HG03565 (cell line): ENCODE measurements at regions not wholly inside any gene's neighbourhood (a gene's known extent, or its start where the extent isn't known, plus 50 kb on each side); places are given as distances from the start of the nearest gene placed in this dataset.

Experiments
- ATAC-seq: cut with Tn5 transposase; IDR thresholded peaks from one replicate; pipeline ENCODE4 v1.9.1; 2021; ENCODE audit warnings: mild to moderate bottlenecking, moderate library complexity; ENCODE audit not compliant: unreplicated experiment

DNA sequence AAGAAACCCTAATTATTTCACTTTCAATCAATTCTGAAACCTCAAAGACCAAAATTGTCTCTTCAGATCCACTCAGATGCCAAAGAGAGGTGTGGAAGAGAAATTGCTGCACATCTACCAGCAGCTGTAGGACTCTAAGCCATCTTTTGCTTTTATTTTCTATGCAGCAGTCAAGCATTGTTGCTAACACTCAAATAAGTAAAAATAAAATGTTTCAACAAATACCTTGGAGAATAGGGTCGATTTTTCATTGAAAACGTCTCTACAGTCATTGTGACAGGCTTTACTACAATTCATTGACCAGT, 66.4 kb upstream of the CFAP20DC start:
- no peak for ATAC-seq

DNA sequence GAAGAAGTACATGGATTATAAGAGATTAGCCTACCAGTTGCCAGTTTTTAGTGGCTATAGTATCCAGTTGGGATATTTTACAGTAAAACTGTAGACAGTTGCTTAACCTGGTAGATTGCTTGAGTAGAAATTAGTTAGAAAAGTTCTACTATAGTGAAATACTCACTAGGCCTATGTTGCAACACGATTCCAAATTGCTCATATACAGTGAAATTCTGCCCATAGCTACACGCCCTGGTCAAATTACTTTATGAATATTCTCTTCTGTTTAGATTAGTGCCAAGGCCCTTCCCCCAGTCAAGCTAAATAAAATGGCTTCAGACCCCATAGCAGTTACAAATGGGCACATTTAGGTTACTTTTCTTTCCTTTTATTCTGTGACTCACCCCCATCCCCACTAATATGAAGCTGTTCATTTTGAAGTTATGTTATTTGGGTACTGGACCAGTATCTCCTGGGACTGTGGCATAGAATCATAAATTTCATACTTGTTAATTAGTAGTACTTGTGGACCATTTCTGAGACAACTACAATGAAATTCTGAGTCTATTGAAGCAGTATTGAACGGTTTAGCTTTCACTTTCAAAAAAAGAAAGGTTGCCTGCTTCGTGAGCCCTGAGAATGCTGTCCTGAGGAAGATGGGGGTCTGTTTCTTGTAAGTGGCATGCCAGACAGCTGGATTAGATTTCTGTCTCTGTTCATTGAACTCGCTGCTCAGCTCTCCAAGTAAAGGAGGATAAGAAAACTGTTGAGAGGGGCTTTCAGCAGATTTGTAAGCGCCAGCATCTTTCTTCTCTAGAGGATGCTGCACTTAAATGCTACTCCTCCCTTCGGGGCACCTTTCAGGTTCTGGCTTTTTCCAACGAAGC, 65.8 kb upstream of the CFAP20DC start:
- ATAC-seq, result no peak

DNA sequence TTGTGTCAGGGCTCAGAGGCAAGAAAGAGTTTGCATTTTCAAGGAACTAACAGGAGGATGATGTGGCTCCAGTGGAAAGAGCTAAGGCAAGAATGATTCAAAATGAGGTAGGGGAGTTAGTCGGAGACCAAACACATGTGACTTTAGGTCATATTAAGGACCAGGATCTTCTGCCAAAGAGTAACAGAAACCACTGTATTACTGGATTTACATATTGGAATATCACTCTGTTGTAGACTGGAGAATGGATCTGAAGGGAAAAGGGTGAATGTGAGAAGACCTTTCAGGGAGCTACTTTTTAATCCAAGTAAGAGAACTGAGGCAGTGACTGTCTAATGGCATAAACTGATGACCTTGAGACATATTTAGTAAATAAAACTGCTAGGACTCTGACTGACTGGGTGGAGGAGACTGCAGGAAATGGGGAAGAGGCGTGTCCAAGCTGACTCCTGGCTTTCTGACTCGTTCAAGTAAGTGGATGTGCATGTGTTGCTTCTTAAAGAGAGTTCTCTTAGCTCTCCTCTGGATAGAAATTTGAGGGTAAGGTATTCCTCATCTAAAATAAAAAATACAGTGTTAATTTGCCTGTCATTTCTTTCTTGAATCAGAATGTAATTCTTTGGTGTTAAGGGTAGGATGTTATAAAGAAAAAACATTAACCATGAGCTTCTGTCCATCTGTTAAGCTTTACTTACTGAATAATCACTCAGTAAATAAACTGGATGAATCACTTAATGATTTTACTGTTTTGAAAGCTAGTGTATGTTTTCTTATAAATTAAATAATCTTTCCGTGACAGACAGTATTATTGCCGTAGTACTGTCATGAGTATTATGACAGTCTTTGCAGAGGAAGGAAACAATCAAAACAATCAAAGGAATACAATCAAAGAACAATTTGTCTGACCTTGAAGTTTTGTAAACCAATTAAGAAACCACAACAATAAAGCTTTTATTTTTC, 58.3 kb upstream of the CFAP20DC start:
- ATAC-seq, result no peak

DNA sequence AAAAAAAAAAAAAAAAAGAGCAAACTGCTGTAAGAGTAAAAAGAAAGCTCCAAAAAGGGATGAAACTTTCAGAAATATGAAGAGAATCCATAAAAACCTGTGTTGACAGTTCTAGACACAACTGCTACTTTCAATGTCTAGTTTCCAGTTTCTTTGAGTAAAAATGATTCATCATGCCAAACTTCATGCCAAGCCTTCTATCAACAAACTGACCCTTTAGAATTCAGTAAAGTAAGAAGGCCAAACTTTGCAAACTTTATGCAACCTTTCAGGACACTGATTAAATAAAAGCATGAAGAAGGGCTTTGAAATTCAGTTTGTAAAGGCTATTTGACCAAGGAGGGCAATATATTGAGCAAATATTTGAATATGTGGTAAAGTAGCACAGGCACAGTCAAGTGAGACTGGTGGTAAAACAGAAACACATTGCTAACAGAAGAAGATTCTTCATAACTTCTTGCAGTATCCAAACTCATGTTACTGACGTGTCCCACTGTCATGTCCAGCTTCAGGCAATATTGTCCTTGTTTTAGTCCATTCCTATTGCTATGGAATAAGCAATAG, 56.3 kb upstream of the CFAP20DC start:
- no peak for ATAC-seq

DNA sequence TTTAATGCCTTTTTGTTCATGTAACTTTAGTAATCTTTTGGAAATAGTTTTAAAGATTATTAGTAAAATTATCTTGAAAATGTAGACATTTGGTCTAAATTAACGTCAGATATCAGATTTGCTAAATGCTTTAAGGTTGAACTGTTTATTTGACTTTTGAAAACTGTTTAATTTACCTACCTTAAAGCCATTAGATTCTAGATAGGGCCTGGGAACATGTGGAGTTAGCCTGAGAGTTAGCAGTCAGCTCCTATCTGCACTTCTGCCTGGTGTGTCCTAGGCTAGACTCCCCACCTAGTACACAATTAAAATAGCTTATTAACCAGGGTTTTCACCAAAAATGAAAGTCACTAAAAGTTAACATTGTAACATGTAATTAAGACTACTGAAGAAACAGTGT, 53.7 kb upstream of the CFAP20DC start:
- ATAC-seq, result no peak

DNA sequence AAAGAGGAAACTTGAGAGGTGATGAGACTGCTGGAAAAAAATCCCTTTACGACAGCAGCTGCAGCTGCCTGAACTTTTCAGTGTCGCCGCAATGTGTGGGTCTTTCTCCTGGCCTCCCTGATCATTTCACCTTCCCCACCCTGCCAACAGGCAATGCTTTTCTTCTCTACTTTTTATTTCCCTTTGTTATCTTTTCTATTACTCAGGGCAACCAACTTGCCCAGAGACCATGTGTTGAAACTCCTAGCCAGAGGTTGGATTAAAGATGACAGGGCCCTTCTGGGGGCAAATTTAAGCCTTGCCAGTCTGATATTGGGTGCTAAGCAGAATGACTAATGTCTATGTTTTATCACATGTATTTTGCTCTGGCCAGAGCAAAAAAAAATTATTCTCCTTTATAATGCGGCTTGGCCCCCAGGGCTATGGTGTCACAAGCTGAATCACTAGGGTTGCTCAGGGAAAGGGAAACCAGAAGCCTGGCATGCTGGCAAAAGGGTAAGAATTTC, 51.5 kb upstream of the CFAP20DC start:
- ATAC-seq, result no peak
